ENCODE measurements at regions not wholly inside any gene's neighbourhood (a gene's known extent, or its start where the extent isn't known, plus 50 kb on each side); places are given as distances from the start of the nearest gene placed in this dataset.

DNA sequence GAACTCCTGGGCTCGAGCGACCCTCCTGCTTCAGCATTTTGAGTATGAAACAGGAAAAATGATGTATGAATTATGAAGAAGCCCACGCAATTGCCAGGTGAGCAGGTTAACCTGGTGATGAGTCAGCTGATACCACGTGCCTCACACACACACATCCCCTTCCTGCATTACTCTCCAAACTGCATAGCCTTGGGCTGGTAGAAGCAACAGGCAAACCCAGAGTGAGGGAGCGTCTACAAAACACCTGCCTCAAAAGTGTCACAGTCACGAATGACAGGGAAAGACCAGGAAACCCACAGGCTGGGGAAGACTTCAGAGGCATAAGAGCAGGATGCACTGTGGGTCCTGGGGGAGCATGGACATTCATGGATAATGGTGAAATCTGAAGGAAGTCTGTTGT is 192.8 kb upstream of the IRS2 start:
- TF ChIP-seq, protein P1, sequence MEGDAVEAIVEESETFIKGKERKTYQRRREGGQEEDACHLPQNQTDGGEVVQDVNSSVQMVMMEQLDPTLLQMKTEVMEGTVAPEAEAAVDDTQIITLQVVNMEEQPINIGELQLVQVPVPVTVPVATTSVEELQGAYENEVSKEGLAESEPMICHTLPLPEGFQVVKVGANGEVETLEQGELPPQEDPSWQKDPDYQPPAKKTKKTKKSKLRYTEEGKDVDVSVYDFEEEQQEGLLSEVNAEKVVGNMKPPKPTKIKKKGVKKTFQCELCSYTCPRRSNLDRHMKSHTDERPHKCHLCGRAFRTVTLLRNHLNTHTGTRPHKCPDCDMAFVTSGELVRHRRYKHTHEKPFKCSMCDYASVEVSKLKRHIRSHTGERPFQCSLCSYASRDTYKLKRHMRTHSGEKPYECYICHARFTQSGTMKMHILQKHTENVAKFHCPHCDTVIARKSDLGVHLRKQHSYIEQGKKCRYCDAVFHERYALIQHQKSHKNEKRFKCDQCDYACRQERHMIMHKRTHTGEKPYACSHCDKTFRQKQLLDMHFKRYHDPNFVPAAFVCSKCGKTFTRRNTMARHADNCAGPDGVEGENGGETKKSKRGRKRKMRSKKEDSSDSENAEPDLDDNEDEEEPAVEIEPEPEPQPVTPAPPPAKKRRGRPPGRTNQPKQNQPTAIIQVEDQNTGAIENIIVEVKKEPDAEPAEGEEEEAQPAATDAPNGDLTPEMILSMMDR (IDR thresholded peaks at IDR 0.05), result no peak
- TF ChIP-seq POLR2A (IDR thresholded peaks at IDR 0.05), result no peak
